Cardiac fibroblast (primary cell): ENCODE measurements at regions not wholly inside any gene's neighbourhood (a gene's known extent, or its start where the extent isn't known, plus 50 kb on each side); places are given as distances from the start of the nearest gene placed in this dataset.
A peak's percentile ranks its signal among the peaks of the same experiment; 100 is the strongest.
"Not testable (repeated sequence)": the region's sequence is repeated elsewhere in the genome, so short reads cannot be mapped to it uniquely, and the experiment has no call there.

ENCODE experiments used
- DNase-seq, 2 donors: peaks; one replicate each; pipeline versions ENCODE4 v3.0.0 to v3.0.0-alpha.2; 2010; ENCODE audit warnings: low read depth in 2 of 2
- H3K4me3 ChIP-seq, 2 donors: replicated peaks in 1 of 2; 1 replicate in 1 of 2; 2 replicates in 1 of 2; pipeline ENCODE4 v1.5.1; 2011; ENCODE audit warnings: low read depth in 2 of 2, low read length in 2 of 2, mild to moderate bottlenecking in 2 of 2, moderate library complexity in 1 of 2
- CTCF ChIP-seq: IDR thresholded peaks from one replicate; pipeline ENCODE4 v1.5.1; 2011; ENCODE audit warnings: low read depth, mild to moderate bottlenecking, low read length, inconsistent platforms

- no peak overlapping the region for H3K4me3 ChIP-seq
- DNase-seq = no peak
- TF ChIP-seq CTCF = no peak
These were observed 229.7 kb downstream of the MAT2B start for GRCh38 chr5:163735069-163735468.

- DNase-seq = no peak
- no peak for TF ChIP-seq CTCF
- H3K4me3 ChIP-seq = no peak overlapping the region
These were observed 242.2 kb downstream of the MAT2B start for GRCh38 chr5:163747586-163747985.

- DNase-seq = no peak
- TF ChIP-seq CTCF = no peak
These were observed 243.5 kb downstream of the MAT2B start for GRCh38 chr5:163748934-163749333.

GRCh38 chr5:163750415-163750814, 245.0 kb downstream of the MAT2B start:
- DNase-seq, H3K4me3 ChIP-seq: not testable (repeated sequence)

More at GRCh38 chr5:163748934-163749333, 243.5 kb downstream of the MAT2B start:
- no peak overlapping the region for H3K4me3 ChIP-seq

GRCh38 chr5:163755505-163755904, 250.1 kb downstream of the MAT2B start:
- TF ChIP-seq CTCF = no peak
- H3K4me3 ChIP-seq = no peak overlapping the region
- no peak for DNase-seq

GRCh38 chr5:163756170-163756569, 250.8 kb downstream of the MAT2B start:
- peak in 1 of 2 donors; percentile 17 for DNase-seq
- TF ChIP-seq CTCF = no peak
- no peak overlapping the region for H3K4me3 ChIP-seq

- no peak overlapping the region for H3K4me3 ChIP-seq
- peak in 1 of 2 donors; percentile 59 for DNase-seq
- no peak for TF ChIP-seq CTCF
These were observed 251.9 kb downstream of the MAT2B start for GRCh38 chr5:163757344-163757743.
